ENCODE measurements at regions not wholly inside any gene's neighbourhood (a gene's known extent, or its start where the extent isn't known, plus 50 kb on each side); places are given as distances from the start of the nearest gene placed in this dataset.

- TF ChIP-seq POLR2A (IDR thresholded peaks at IDR 0.05) (no peak), CTCF (IDR thresholded peaks at IDR 0.05 in 8 of 11, conservative IDR thresholded peaks at IDR 0.05 in 3 of 11) (no peak), POLR2AphosphoS5 (IDR thresholded peaks at IDR 0.05) (no peak)
These were observed 1058.6 kb downstream of the TRHDE start for GRCh38 chr12:73330584-73331351.

Measured in spleen (tissue), 7 donors.